Neural cell (in vitro differentiated cells): ENCODE measurements at regions not wholly inside any gene's neighbourhood (a gene's known extent, or its start where the extent isn't known, plus 50 kb on each side); places are given as distances from the start of the nearest gene placed in this dataset.

Source experiments
- H2AFZ ChIP-seq: fragments of 200-600, 300-800 bp; sonication (generic), shearing (Covaris generic); 2 replicates; pipeline ENCODE4 v1.6.0; 2014; ENCODE audit warnings: low read depth, mild to moderate bottlenecking, antibody characterized with exemption, low read length, moderate library complexity
- H3F3A ChIP-seq: fragments of 200-600 bp; shearing (Covaris generic); 2 replicates; pipeline ENCODE4 v1.6.1; 2016; ENCODE audit warnings: mild to moderate bottlenecking, moderate library complexity, mixed read lengths, antibody characterized with exemption, low read length; ENCODE audit not compliant: insufficient read depth, poor library complexity, severe bottlenecking
- H3K27ac ChIP-seq: fragments of 200-600, 300-800 bp; sonication (generic), shearing (Covaris generic); 2 replicates; pipeline ENCODE4 v1.5.1; 2014; ENCODE audit warnings: mild to moderate bottlenecking, low read length, moderate library complexity
- H3K27me3 ChIP-seq: fragments of 300-800, 200-600 bp; sonication (generic), shearing (Covaris generic); 2 replicates; pipeline ENCODE4 v1.6.0; 2014; ENCODE audit warnings: mild to moderate bottlenecking, low read depth, low read length, moderate library complexity; ENCODE audit not compliant: insufficient read depth
- H3K36me3 ChIP-seq: fragments of 300-800, 200-600 bp; sonication (generic), shearing (Covaris generic); 2 replicates; pipeline ENCODE4 v1.5.1; 2014; ENCODE audit warnings: mild to moderate bottlenecking, antibody characterized with exemption, low read length, moderate library complexity; ENCODE audit not compliant: insufficient read depth
- H3K4me2 ChIP-seq: fragments of 300-800, 200-600 bp; sonication (generic), shearing (Covaris generic); 2 replicates; pipeline ENCODE4 v1.6.0; 2014; ENCODE audit warnings: mild to moderate bottlenecking, low read length
- H3K4me3 ChIP-seq: fragments of 300-800, 200-600 bp; sonication (generic), shearing (Covaris generic); 2 replicates; pipeline ENCODE4 v1.5.1; 2014; ENCODE audit warnings: mild to moderate bottlenecking, low read length, moderate library complexity
- H3K79me2 ChIP-seq: fragments of 200-600 bp; shearing (Covaris generic); replicated peaks from 2 replicates; pipeline ENCODE4 v1.6.0; 2014; ENCODE audit warnings: mild to moderate bottlenecking, low read length, moderate library complexity; ENCODE audit not compliant: insufficient read depth
- H3K9ac ChIP-seq: fragments of 300-800, 200-600 bp; sonication (generic), shearing (Covaris generic); 2 replicates; pipeline ENCODE4 v1.6.1; 2016; ENCODE audit warnings: mild to moderate bottlenecking, low read length, mixed read lengths
- H3K9me2 ChIP-seq: fragments of 200-600 bp; shearing (Covaris generic); 2 replicates; pipeline ENCODE4 v1.6.1; 2016; ENCODE audit warnings: mild to moderate bottlenecking, low read length, mixed read lengths; ENCODE audit not compliant: insufficient read depth
- H3K9me3 ChIP-seq: fragments of 200-600, 300-800 bp; sonication (generic), shearing (Covaris generic); 2 replicates; pipeline ENCODE4 v1.6.1; 2016; ENCODE audit warnings: mild to moderate bottlenecking, mixed run types, low read length, moderate library complexity, mixed read lengths
- H4K20me1 ChIP-seq: fragments of 200-600 bp; shearing (Covaris generic); 2 replicates; pipeline ENCODE4 v1.6.1; 2016; ENCODE audit warnings: mild to moderate bottlenecking, mixed run types; ENCODE audit not compliant: insufficient read depth
- CTCF ChIP-seq: fragments of 450-650 bp; IDR thresholded peaks from 2 replicates; pipeline ENCODE4 v1.5.1; 2014; ENCODE audit warnings: antibody characterized with exemption, mild to moderate bottlenecking, moderate library complexity; ENCODE audit not compliant: poor library complexity, severe bottlenecking
- EP300 ChIP-seq: fragments of 450-650 bp; conservative IDR thresholded peaks from 2 replicates; pipeline ENCODE4 v1.6.1; 2014; ENCODE audit warnings: antibody characterized with exemption, mild to moderate bottlenecking, moderate library complexity; ENCODE audit not compliant: poor library complexity, severe bottlenecking
- EZH2 ChIP-seq: fragments of 200-600, 300-800 bp; shearing (Covaris generic), sonication (generic); IDR thresholded peaks from 2 replicates; pipeline ENCODE4 v1.6.1; 2014; ENCODE audit warnings: antibody characterized with exemption, low read length, borderline replicate concordance, mild to moderate bottlenecking; ENCODE audit not compliant: insufficient read depth, poor library complexity, severe bottlenecking
- MXI1 ChIP-seq: fragments of 450-650 bp; conservative IDR thresholded peaks from 2 replicates; pipeline ENCODE4 v1.6.1; 2014; ENCODE audit warnings: antibody characterized with exemption, mild to moderate bottlenecking; ENCODE audit not compliant: poor library complexity, severe bottlenecking
- POLR2AphosphoS5 ChIP-seq: IDR thresholded peaks from 2 replicates; pipeline ENCODE4 v1.6.1; 2012
- RAD21 ChIP-seq: fragments of 450-650 bp; conservative IDR thresholded peaks from 2 replicates; pipeline ENCODE4 v1.6.1; 2014; ENCODE audit warnings: antibody characterized with exemption, mild to moderate bottlenecking, moderate library complexity
- REST ChIP-seq: IDR thresholded peaks from 2 replicates; pipeline ENCODE4 v1.6.1; 2012; ENCODE audit warnings: borderline replicate concordance
- SMC3 ChIP-seq: fragments of 450-650 bp; conservative IDR thresholded peaks from 2 replicates; pipeline ENCODE4 v1.6.1; 2014; ENCODE audit warnings: antibody characterized with exemption, mild to moderate bottlenecking, moderate library complexity; ENCODE audit not compliant: poor library complexity
- TAF1 ChIP-seq: IDR thresholded peaks from 2 replicates; pipeline ENCODE4 v1.6.1; 2012; ENCODE audit warnings: low read depth

- Histone ChIP-seq H3K27ac (no peak overlapping the region), H3K9me3 (no peaks in the 10 kb centered on the region), H3K36me3 (no peaks in the 10 kb centered on the region), H3K4me2 (no peak overlapping the region), H2AFZ (no peak overlapping the region), H3K9me2 (no peaks in the 10 kb centered on the region), H3K79me2 (no peaks in the 10 kb centered on the region), H4K20me1 (no peaks in the 10 kb centered on the region), H3F3A (no peaks in the 10 kb centered on the region), H3K4me3 (no peak overlapping the region), H3K27me3 (no peaks in the 10 kb centered on the region), H3K9ac (no peak overlapping the region)
- TF ChIP-seq RAD21, result no peak
- TF ChIP-seq EP300, result no peak
These were observed 301.7 kb upstream of the KAZN start for GRCh38 chr1:14296795-14297194.

GRCh38 chr1:14297356-14297755 lies 301.1 kb upstream of the KAZN start:
- no peak overlapping the region for H3K27ac ChIP-seq
- H3F3A ChIP-seq, result no peaks in the 10 kb centered on the region
- no peak for TF ChIP-seq TAF1
- no peak for TF ChIP-seq POLR2AphosphoS5
- no peak for TF ChIP-seq EZH2
- TF ChIP-seq MXI1, result no peak
- no peak for TF ChIP-seq EP300
- TF ChIP-seq CTCF, result no peak
- TF ChIP-seq RAD21, result no peak
- no peak for TF ChIP-seq REST
- TF ChIP-seq SMC3, result no peak
- H2AFZ ChIP-seq, result no peak overlapping the region
- no peaks in the 10 kb centered on the region for H3K36me3 ChIP-seq
- H3K79me2 ChIP-seq, result no peaks in the 10 kb centered on the region
- no peak overlapping the region for H3K4me3 ChIP-seq
- H3K9me2 ChIP-seq, result no peaks in the 10 kb centered on the region
- no peak overlapping the region for H3K9ac ChIP-seq
- no peaks in the 10 kb centered on the region for H3K27me3 ChIP-seq
- no peaks in the 10 kb centered on the region for H3K9me3 ChIP-seq
- H4K20me1 ChIP-seq, result no peaks in the 10 kb centered on the region
- no peak overlapping the region for H3K4me2 ChIP-seq

GRCh38 chr1:14298806-14299205 lies 299.7 kb upstream of the KAZN start:
- TF ChIP-seq SMC3 (no peak), EP300 (no peak), POLR2AphosphoS5 (no peak), REST (no peak), MXI1 (no peak)
- H3K27ac ChIP-seq, result no peak overlapping the region
- H3K27me3 ChIP-seq, result no peaks in the 10 kb centered on the region
- H3K4me3 ChIP-seq, result no peak overlapping the region
- no peak overlapping the region for H3K4me2 ChIP-seq
- no peaks in the 10 kb centered on the region for H3F3A ChIP-seq
- no peaks in the 10 kb centered on the region for H3K9me3 ChIP-seq
- no peak overlapping the region for H2AFZ ChIP-seq
- H3K9ac ChIP-seq, result no peak overlapping the region
- no peaks in the 10 kb centered on the region for H3K9me2 ChIP-seq
- H3K36me3 ChIP-seq, result no peaks in the 10 kb centered on the region
- no peaks in the 10 kb centered on the region for H4K20me1 ChIP-seq
- H3K79me2 ChIP-seq, result no peaks in the 10 kb centered on the region
